K562 (cell line): ENCODE measurements at regions not wholly inside any gene's neighbourhood (a gene's known extent, or its start where the extent isn't known, plus 50 kb on each side); places are given as distances from the start of the nearest gene placed in this dataset.

ENCODE experiments used
- ATAC-seq: fragments of 200-7000 bp; cut with Tn5 transposase; 3 replicates; pipeline ENCODE4 v1.9.1; 2020; ENCODE audit warnings: moderate library complexity
- BruUV-seq: library from RNA; stranded (reverse); fragments of 400-500 nt; replicated peaks from 2 replicates; lab custom pipeline; 2021; lab: Mats Ljungman, UMichigan
- CTCF ChIA-PET: fragments of 300-600 bp; formaldehyde crosslinking; extraction: SDS; loops from one replicate; lab custom pipeline; 2021; ENCODE audit warnings: low intra/inter-chr PET ratio; lab: Yijun Ruan, JAX
- POLR2A ChIA-PET: fragments of 300-600, 350-650 bp; sonication (Branson Sonifier 250); formaldehyde crosslinking; extraction: SDS; loops from one replicate; lab custom pipeline; 2021; ENCODE audit warnings: antibody characterized with exemption, inconsistent platforms; lab: Yijun Ruan, JAX
- DNase-seq, 4 experiments: peaks; one replicate each; pipeline versions ENCODE4 v3.0.0 to v3.0.0-alpha.2; 2011 to 2018; ENCODE audit warnings: low spot score in 3 of 4, mixed read lengths in 3 of 4; ENCODE audit errors: extremely low read depth in 1 of 4
- FAIRE-seq: peaks from 2 replicates; lab custom pipeline; 2011; peaks lifted over from hg19 to GRCh38; lab: Jason Lieb, UNC
- H2AFZ ChIP-seq: 2 replicates; pipeline ENCODE4 v1.6.0; 2011; ENCODE audit warnings: low read depth, low read length, control low read depth, inconsistent platforms
- H3K27ac ChIP-seq: fragments of 200-600 bp; 3 replicates; pipeline ENCODE4 v1.8.0; 2011; ENCODE audit warnings: low read depth, mild to moderate bottlenecking, control low read depth, inconsistent platforms, low read length, moderate library complexity, mixed read lengths; ENCODE audit errors: extremely low read depth
- H3K27me3 ChIP-seq, 2 experiments: fragments of 300-600 bp in 1 of 2; 2 replicates in 1 of 2; 3 replicates in 1 of 2; pipeline versions ENCODE4 v1.6.0 to v1.8.0; 2011; ENCODE audit warnings: inconsistent platforms in 2 of 2, low read length in 2 of 2, mild to moderate bottlenecking in 1 of 2, mixed read lengths in 1 of 2, moderate library complexity in 1 of 2; ENCODE audit not compliant: control insufficient read depth in 2 of 2, insufficient read depth in 2 of 2
- H3K36me3 ChIP-seq: fragments of 300-600 bp; 3 replicates; pipeline ENCODE4 v1.8.0; 2011; ENCODE audit warnings: mild to moderate bottlenecking, low read length, inconsistent platforms; ENCODE audit not compliant: control insufficient read depth, insufficient read depth
- H3K4me1 ChIP-seq, 2 experiments: fragments of 200-600 bp in 1 of 2; replicated peaks in 1 of 2; 2 replicates in 1 of 2; 3 replicates in 1 of 2; pipeline versions ENCODE4 v1.5.1 to v1.8.0; 2011; ENCODE audit warnings: inconsistent platforms in 2 of 2, low read length in 2 of 2, mild to moderate bottlenecking in 1 of 2, mixed read lengths in 1 of 2, moderate library complexity in 1 of 2; ENCODE audit not compliant: control insufficient read depth in 2 of 2, insufficient read depth in 2 of 2
- H3K4me2 ChIP-seq: 2 replicates; pipeline ENCODE4 v1.6.1; 2011; ENCODE audit warnings: low read length, control low read depth, inconsistent platforms, mixed read lengths; ENCODE audit not compliant: insufficient read depth
- H3K4me3 ChIP-seq: fragments of 200-600 bp; sonication (generic), shearing (Covaris generic); 2 replicates; pipeline ENCODE4 v1.5.1; 2016; ENCODE audit warnings: control low read depth, inconsistent platforms
- H3K79me2 ChIP-seq: fragments of 200-600 bp; 3 replicates; pipeline ENCODE4 v1.8.0; 2011; ENCODE audit warnings: low read length, inconsistent platforms; ENCODE audit not compliant: control insufficient read depth, insufficient read depth
- H3K9ac ChIP-seq, 2 experiments: 2 replicates each; pipeline versions ENCODE4 v1.6.0 to v1.6.1; 2011; ENCODE audit warnings: low read depth in 2 of 2, low read length in 2 of 2, control low read depth in 1 of 2, inconsistent platforms in 1 of 2, mild to moderate bottlenecking in 1 of 2, mixed read lengths in 1 of 2; ENCODE audit not compliant: insufficient read depth in 1 of 2
- H3K9me1 ChIP-seq: one replicate; pipeline ENCODE4 v1.6.0; 2011; ENCODE audit warnings: inconsistent platforms, mild to moderate bottlenecking, low read length, moderate library complexity; ENCODE audit not compliant: control insufficient read depth, insufficient read depth
- H3K9me3 ChIP-seq: replicated peaks from 2 replicates; pipeline ENCODE4 v1.5.1; 2011; ENCODE audit warnings: low read depth, low read length, inconsistent platforms; ENCODE audit not compliant: control insufficient read depth, insufficient read depth
- H4K20me1 ChIP-seq: replicated peaks from 2 replicates; pipeline ENCODE4 v1.6.1; 2011; ENCODE audit warnings: low read length, inconsistent platforms, mixed read lengths; ENCODE audit not compliant: control insufficient read depth, insufficient read depth
- ATF3 ChIP-seq, 2 experiments: fragments of 450-650 bp in 1 of 2; sonication (generic) in 1 of 2; formaldehyde crosslinking in 1 of 2; IDR thresholded peaks in 1 of 2; conservative IDR thresholded peaks in 1 of 2; 2 replicates each; pipeline versions ENCODE4 v1.6.1 to v1.8.1; 2016 to 2023; ENCODE audit warnings: mild to moderate bottlenecking in 2 of 2, moderate library complexity in 2 of 2, inconsistent platforms in 1 of 2, missing genetic modification reagents in 1 of 2
- ELF1 ChIP-seq: fragments of 200-800 bp; sonication (Bioruptor generic); IDR thresholded peaks from 2 replicates; pipeline ENCODE4 v1.6.1; 2016; ENCODE audit warnings: missing genetic modification characterization, missing compliant biosample characterization
- ETV5 ChIP-seq: sonication (generic); formaldehyde crosslinking; IDR thresholded peaks from 2 replicates; pipeline ENCODE4 v1.4.0; 2020; ENCODE audit warnings: low read depth, mild to moderate bottlenecking, missing genetic modification reagents
- HEY1 ChIP-seq: fragments of 250-450 bp; sonication (Bioruptor Pico); IDR thresholded peaks from 2 replicates; pipeline ENCODE4 v1.5.0; 2020; ENCODE audit warnings: mild to moderate bottlenecking, moderate library complexity, borderline replicate concordance
- HNRNPLL ChIP-seq: fragments of 200-400 bp; formaldehyde crosslinking; IDR thresholded peaks from 2 replicates; pipeline ENCODE4 v1.6.1; 2017; ENCODE audit warnings: low read length, low read depth, mild to moderate bottlenecking; ENCODE audit not compliant: poor library complexity, severe bottlenecking
- NONO ChIP-seq, 2 experiments: fragments of 200-400 bp in 1 of 2; fragments of 450-650 bp in 1 of 2; formaldehyde crosslinking in 1 of 2; IDR thresholded peaks; 2 replicates each; pipeline ENCODE4 v1.6.1; 2017; ENCODE audit warnings: low read depth in 2 of 2, mild to moderate bottlenecking in 2 of 2, moderate library complexity in 2 of 2, low read length in 1 of 2
- PCBP2 ChIP-seq: fragments of 200-400 bp; formaldehyde crosslinking; IDR thresholded peaks from 2 replicates; pipeline ENCODE4 v1.6.1; 2018; ENCODE audit warnings: low read length, low read depth, mild to moderate bottlenecking, moderate library complexity; ENCODE audit not compliant: poor library complexity, severe bottlenecking
- PML ChIP-seq: IDR thresholded peaks from 2 replicates; pipeline ENCODE4 v1.6.1; 2012; ENCODE audit warnings: low read length, inconsistent platforms
- POLR3A ChIP-seq: IDR thresholded peaks from 2 replicates; pipeline ENCODE4 v1.6.1; 2011; ENCODE audit warnings: borderline replicate concordance, mild to moderate bottlenecking, moderate library complexity; ENCODE audit not compliant: insufficient read length, insufficient read depth; ENCODE audit errors: extremely low read depth
- PTBP1 ChIP-seq: fragments of 200-400 bp; formaldehyde crosslinking; IDR thresholded peaks from 2 replicates; pipeline ENCODE4 v1.6.1; 2017; ENCODE audit warnings: low read depth, low read length
- RBM15 ChIP-seq: fragments of 200-400 bp; formaldehyde crosslinking; IDR thresholded peaks from 2 replicates; pipeline ENCODE4 v1.6.1; 2018; ENCODE audit warnings: mild to moderate bottlenecking, low read length, moderate library complexity; ENCODE audit not compliant: insufficient read depth
- TEAD2 ChIP-seq: fragments of 450-650 bp; IDR thresholded peaks from 2 replicates; pipeline ENCODE4 v1.6.1; 2016; ENCODE audit warnings: missing genetic modification characterization, control low read depth, missing compliant biosample characterization
- ZFP30 ChIP-seq: fragments of 250-450 bp; sonication (Bioruptor Pico); IDR thresholded peaks from 2 replicates; pipeline ENCODE4 v1.8.0; 2022; ENCODE audit warnings: moderate library complexity, mild to moderate bottlenecking, inconsistent platforms, borderline replicate concordance
- ZKSCAN3 ChIP-seq: fragments of 250-450 bp; sonication (Bioruptor Pico); IDR thresholded peaks from 2 replicates; pipeline ENCODE4 v1.4.0; 2020
- ZNF232 ChIP-seq: sonication (generic); formaldehyde crosslinking; IDR thresholded peaks from 2 replicates; pipeline ENCODE4 v1.8.0; 2022; ENCODE audit warnings: mild to moderate bottlenecking, missing genetic modification reagents
- WGBS: fragments of 100-300 bp; shearing (Covaris generic); methylation state at CpG from one replicate; pipeline ENCODE4 v1.1.6; 2016; ENCODE audit warnings: low coverage, mixed read lengths; ENCODE audit not compliant: insufficient coverage; ENCODE audit errors: missing lambda C conversion rate; 5-methylcytosine and 5-hydroxymethylcytosine counted together
- in situ Hi-C: fragments of 300-500 bp; cut with MboI; formaldehyde crosslinking; loops from 4 replicates; pipeline ENCODE4 v1.15.0; 2018; ENCODE audit warnings: inconsistent platforms, mixed read lengths
- intact Hi-C: fragments of 100-400 bp; cut with micrococcal nuclease; formaldehyde crosslinking; loops from 2 replicates; pipeline ENCODE4 v1.14.2; 2022
- TF ChIP-seq, protein P1 (sequence below): fragments of 450-650 bp; IDR thresholded peaks from 2 replicates; pipeline ENCODE4 v1.6.1; 2017; ENCODE audit warnings: antibody characterized with exemption

- Histone ChIP-seq H3K9ac (no peak overlapping the region), H3K4me1 (no peaks in the 10 kb centered on the region), H3K27ac (no peak overlapping the region), H3K79me2 (no peaks in the 10 kb centered on the region), H4K20me1 (no peaks in the 10 kb centered on the region), H3K27me3 (no peaks in the 10 kb centered on the region), H3K4me3 (no peak overlapping the region), H3K9me3 (peaks cover 3% of the 10 kb centered on the region; the same call in 1 of the 2 replicates), H3K36me3 (no peaks in the 10 kb centered on the region), H2AFZ (no peak overlapping the region), H3K9me1 (no peaks in the 10 kb centered on the region), H3K4me2 (no peak overlapping the region)
- BruUV-seq: no TSS peak
- no peak for ATAC-seq
- CTCF ChIA-PET: no interaction called here
- TF ChIP-seq ATF3 (IDR thresholded peaks at IDR 0.05): no peak
- TF ChIP-seq ATF3 (CRISPR knock-in tag; conservative IDR thresholded peaks at IDR 0.05): no peak
- TF ChIP-seq ZKSCAN3: no peak
- TF ChIP-seq PCBP2: no peak
- TF ChIP-seq ETV5: no peak
- no peak for TF ChIP-seq POLR3A
- no peak for TF ChIP-seq ZFP30
- TF ChIP-seq, protein P1, sequence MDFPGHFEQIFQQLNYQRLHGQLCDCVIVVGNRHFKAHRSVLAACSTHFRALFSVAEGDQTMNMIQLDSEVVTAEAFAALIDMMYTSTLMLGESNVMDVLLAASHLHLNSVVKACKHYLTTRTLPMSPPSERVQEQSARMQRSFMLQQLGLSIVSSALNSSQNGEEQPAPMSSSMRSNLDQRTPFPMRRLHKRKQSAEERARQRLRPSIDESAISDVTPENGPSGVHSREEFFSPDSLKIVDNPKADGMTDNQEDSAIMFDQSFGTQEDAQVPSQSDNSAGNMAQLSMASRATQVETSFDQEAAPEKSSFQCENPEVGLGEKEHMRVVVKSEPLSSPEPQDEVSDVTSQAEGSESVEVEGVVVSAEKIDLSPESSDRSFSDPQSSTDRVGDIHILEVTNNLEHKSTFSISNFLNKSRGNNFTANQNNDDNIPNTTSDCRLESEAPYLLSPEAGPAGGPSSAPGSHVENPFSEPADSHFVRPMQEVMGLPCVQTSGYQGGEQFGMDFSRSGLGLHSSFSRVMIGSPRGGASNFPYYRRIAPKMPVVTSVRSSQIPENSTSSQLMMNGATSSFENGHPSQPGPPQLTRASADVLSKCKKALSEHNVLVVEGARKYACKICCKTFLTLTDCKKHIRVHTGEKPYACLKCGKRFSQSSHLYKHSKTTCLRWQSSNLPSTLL: no peak
- TF ChIP-seq PML: no peak
- TF ChIP-seq HEY1: no peak
- TF ChIP-seq TEAD2 (tag): no peak
- TF ChIP-seq RBM15: no peak
- no peak for TF ChIP-seq PTBP1
- no peak for TF ChIP-seq ELF1 (tag)
- no peak for TF ChIP-seq HNRNPLL
- TF ChIP-seq NONO (IDR thresholded peaks at IDR 0.05; ENCODE audit: low read depth in 2 of 2, low read length in 1 of 2): no peak
- TF ChIP-seq ZNF232: no peak
- 0% methylated on average over 1 of the region's 1 CpG for WGBS
- intact Hi-C loops: no loop called here
- POLR2A ChIA-PET: no interaction called here
- no peak for FAIRE-seq
- in situ Hi-C loops: no loop called here
- DNase-seq: no peak
These were observed 1338.7 kb upstream of the ADGRL2 start for GRCh38 chr1:80462006-80462405.
